Colonic mucosa (tissue), 4 donors: ENCODE measurements at regions not wholly inside any gene's neighbourhood (a gene's known extent, or its start where the extent isn't known, plus 50 kb on each side); places are given as distances from the start of the nearest gene placed in this dataset. TPM values are rescaled to one million over a fixed set of nuclear protein-coding genes. Genes with fewer than 3 reads are reported as not detected.

Experiments
- DNase-seq: peaks from one replicate; pipeline ENCODE4 v3.0.0-alpha.2; 2020
- H3K27ac ChIP-seq: fragments of 200-600 bp; one replicate; pipeline ENCODE4 v1.8.0; 2021
- H3K27me3 ChIP-seq: fragments of 200-600 bp; one replicate; pipeline ENCODE4 v1.8.0; 2021
- H3K36me3 ChIP-seq: fragments of 200-600 bp; one replicate; pipeline ENCODE4 v1.8.0; 2021
- H3K4me1 ChIP-seq: fragments of 200-600 bp; one replicate; pipeline ENCODE4 v1.8.0; 2021; ENCODE audit warnings: mild to moderate bottlenecking
- H3K4me3 ChIP-seq: fragments of 200-600 bp; one replicate; pipeline ENCODE4 v1.8.0; 2021
- H3K9ac ChIP-seq, 2 donors: one replicate each; pipeline ENCODE4 v1.7.0; 2013; ENCODE audit warnings: control low read depth in 2 of 2, low read depth in 2 of 2, low read length in 2 of 2
- H3K9me3 ChIP-seq: fragments of 200-600 bp; one replicate; pipeline ENCODE4 v1.8.0; 2021
- intact Hi-C: fragments of 100-400 bp; cut with DNase I; formaldehyde crosslinking; loops from one replicate; pipeline ENCODE4 v1.14.1; 2022
- microRNA-seq: library from miRNA; unstranded; fragments of <30 nt; microRNA quantifications from one replicate; pipeline ENCODE4, GENCODE V29; 2019
- TF ChIP-seq, protein P1 (sequence below): fragments of 200-600 bp; IDR thresholded peaks from one replicate; pipeline ENCODE4 v1.8.0; 2022; ENCODE audit warnings: antibody characterized with exemption, mild to moderate bottlenecking
- donor health status: healthy.
- donor health status: DM: no; HTN: no; CAD: no.
- donor health status: DM: no; HTN: no; CAD: no.

DNA sequence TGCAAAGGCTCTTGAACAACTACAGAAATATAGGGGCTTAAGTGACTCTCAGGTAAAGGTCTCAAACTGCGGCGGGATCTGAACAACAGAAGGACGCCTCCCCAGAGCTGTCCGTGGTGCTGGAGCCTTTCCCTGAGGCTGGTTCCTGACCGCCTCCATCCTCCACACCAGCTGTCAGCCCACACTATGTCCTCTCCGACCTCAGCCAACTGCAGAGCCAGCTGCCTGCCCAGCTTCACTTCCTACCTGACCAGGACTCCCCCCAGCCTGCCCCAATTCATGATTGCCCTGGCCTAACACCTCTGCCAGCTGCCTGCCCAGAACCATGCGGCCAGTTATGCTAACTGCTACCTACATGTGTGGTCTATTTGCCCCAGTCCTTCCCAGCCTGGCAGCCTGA is 63.6 kb upstream of the ZC3H12A start:
- H3K9me3 ChIP-seq = no peaks in the 10 kb centered on the region
- no peaks in the 10 kb centered on the region for H3K4me1 ChIP-seq
- H3K27ac ChIP-seq = no peak overlapping the region
- TF ChIP-seq, protein P1, sequence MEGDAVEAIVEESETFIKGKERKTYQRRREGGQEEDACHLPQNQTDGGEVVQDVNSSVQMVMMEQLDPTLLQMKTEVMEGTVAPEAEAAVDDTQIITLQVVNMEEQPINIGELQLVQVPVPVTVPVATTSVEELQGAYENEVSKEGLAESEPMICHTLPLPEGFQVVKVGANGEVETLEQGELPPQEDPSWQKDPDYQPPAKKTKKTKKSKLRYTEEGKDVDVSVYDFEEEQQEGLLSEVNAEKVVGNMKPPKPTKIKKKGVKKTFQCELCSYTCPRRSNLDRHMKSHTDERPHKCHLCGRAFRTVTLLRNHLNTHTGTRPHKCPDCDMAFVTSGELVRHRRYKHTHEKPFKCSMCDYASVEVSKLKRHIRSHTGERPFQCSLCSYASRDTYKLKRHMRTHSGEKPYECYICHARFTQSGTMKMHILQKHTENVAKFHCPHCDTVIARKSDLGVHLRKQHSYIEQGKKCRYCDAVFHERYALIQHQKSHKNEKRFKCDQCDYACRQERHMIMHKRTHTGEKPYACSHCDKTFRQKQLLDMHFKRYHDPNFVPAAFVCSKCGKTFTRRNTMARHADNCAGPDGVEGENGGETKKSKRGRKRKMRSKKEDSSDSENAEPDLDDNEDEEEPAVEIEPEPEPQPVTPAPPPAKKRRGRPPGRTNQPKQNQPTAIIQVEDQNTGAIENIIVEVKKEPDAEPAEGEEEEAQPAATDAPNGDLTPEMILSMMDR = no peak
- no peak overlapping the region for H3K9ac ChIP-seq
- no peaks in the 10 kb centered on the region for H3K27me3 ChIP-seq
- intact Hi-C loops = no loop called here
- H3K36me3 ChIP-seq = no peaks in the 10 kb centered on the region
- no peak for DNase-seq
- H3K4me3 ChIP-seq = no peak overlapping the region

DNA sequence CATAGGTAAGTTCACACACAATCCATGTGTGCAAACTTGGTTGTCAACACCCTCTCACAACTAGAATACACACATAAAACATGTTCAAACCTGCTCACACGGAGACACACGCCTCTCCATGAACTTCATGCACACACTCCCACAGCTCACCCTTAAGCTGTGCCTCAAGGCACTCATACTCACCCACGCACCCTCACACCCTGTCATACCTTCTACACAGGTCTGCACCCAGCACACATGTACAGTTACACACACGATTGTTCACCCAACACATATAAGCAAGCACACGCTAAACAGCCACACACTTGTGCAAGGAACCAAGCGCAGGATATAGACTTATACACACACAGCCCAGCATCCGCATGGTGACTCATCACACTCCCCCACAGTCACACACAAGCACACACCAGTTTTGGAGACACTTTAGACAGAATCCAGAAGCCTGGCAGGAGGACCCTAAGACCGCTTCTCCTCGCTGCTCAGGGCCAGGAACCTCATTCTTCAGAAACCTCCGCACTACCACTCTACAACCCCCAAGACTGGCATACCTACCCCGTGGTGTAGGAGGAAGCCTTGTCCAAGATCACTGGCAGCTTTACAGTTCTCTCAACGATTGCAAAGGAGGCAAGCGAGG is 58.7 kb upstream of the ZC3H12A start:
- no peak overlapping the region for H3K27ac ChIP-seq
- H3K27me3 ChIP-seq = no peaks in the 10 kb centered on the region
- intact Hi-C loops = loop anchor here (5.0 kb wide), 1 partner anchor 708 kb away; no protein-coding TSS in a partner anchor
- no peaks in the 10 kb centered on the region for H3K9me3 ChIP-seq
- no peaks in the 10 kb centered on the region for H3K36me3 ChIP-seq
- no peak for DNase-seq
- no peaks in the 10 kb centered on the region for H3K4me1 ChIP-seq
- no peak overlapping the region for H3K4me3 ChIP-seq
- no peak overlapping the region for H3K9ac ChIP-seq
- TF ChIP-seq, protein P1 = no peak

DNA sequence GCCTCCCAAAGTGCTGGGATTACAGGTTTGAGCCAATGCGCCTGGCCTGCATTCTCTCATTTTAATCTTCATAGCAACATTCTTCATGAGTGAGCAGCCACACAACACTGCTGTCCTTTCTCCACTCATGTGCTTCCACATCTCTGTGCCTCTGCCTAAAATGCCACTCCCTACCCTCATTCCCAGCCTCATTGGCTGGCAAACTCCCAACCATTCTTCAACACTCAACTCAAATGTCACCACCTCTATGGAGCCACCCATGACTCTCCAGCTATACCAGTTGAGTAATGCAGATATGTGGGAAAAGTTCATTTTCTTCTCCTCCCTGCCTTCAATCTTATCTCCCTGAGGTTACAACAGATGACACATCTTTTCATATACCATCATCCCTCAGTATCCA is 53.9 kb upstream of the ZC3H12A start:
- H3K27me3 ChIP-seq = no peaks in the 10 kb centered on the region
- no peaks in the 10 kb centered on the region for H3K9me3 ChIP-seq
- TF ChIP-seq, protein P1 = no peak
- H3K4me1 ChIP-seq = no peaks in the 10 kb centered on the region
- no peak overlapping the region for H3K27ac ChIP-seq
- DNase-seq = no peak
- H3K9ac ChIP-seq = no peak overlapping the region
- H3K36me3 ChIP-seq = no peaks in the 10 kb centered on the region
- H3K4me3 ChIP-seq = no peak overlapping the region
- intact Hi-C loops = no loop called here

DNA sequence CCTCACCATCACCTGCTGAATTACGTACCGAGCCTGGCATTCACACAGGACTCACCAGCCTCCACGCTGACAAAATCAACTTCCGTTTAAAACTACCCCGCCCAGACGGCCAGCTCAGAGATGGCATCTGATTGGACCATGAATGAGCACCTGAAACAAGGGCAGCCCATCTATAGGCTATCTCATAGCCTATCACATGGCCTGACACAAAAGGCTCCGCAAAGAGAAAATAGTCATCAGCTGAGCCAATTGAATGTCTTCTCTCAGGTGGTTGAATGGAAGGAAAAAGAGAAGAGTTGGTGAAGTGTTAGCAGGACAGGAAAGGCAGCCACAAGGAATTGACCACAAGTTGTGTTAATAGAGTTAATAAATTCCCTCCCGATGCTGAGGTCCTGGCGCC is 50.6 kb upstream of the ZC3H12A start:
- intact Hi-C loops = no loop called here
- no peaks in the 10 kb centered on the region for H3K4me1 ChIP-seq
- H3K9ac ChIP-seq = no peak overlapping the region
- no peak for DNase-seq
- H3K4me3 ChIP-seq = no peak overlapping the region
- no peak overlapping the region for H3K27ac ChIP-seq
- H3K36me3 ChIP-seq = no peaks in the 10 kb centered on the region
- no peaks in the 10 kb centered on the region for H3K9me3 ChIP-seq
- no peaks in the 10 kb centered on the region for H3K27me3 ChIP-seq
- TF ChIP-seq, protein P1 = no peak

DNA sequence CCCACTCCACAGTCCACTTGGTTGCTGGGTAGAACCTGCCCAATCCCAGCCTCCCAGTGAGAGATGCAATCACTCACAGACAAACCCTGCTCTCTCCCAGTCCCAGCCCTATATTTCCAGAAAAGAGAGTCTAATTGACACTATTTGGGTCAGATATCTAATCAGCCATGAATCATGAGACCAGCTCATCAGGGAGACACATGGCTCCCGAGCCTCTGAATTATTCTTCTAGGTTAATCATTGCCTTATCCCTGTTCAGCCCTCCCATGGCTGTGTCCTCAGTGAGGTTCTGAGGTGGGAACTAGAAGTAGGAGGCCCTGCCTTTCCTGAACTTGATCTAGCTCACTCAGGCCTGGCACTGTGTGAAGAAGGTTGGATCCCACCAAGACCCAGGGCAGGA is 49.9 kb upstream of the ZC3H12A start:
- Histone ChIP-seq H3K4me1 (no peaks in the 10 kb centered on the region), H3K36me3 (no peaks in the 10 kb centered on the region), H3K4me3 (no peak overlapping the region), H3K27ac (no peak overlapping the region), H3K9ac (no peak overlapping the region), H3K9me3 (no peaks in the 10 kb centered on the region), H3K27me3 (no peaks in the 10 kb centered on the region)
- intact Hi-C loops = no loop called here
- TF ChIP-seq, protein P1 = no peak
- no peak for DNase-seq

Small RNAs in the stretch of these regions (microRNA-seq; reads per million reads assigned to microRNA genes)
- gene MIR4255 = not detected
